K562 (cell line): ENCODE measurements at regions not wholly inside any gene's neighbourhood (a gene's known extent, or its start where the extent isn't known, plus 50 kb on each side); places are given as distances from the start of the nearest gene placed in this dataset.
A peak's percentile ranks its signal among the peaks of the same experiment; 100 is the strongest.

Experiments used
- ATAC-seq: fragments of 200-7000 bp; cut with Tn5 transposase; 3 replicates; pipeline ENCODE4 v1.9.1; 2020; ENCODE audit warnings: moderate library complexity
- BruUV-seq: library from RNA; stranded (reverse); fragments of 400-500 nt; replicated peaks from 2 replicates; lab custom pipeline; 2021; lab: Mats Ljungman, UMichigan
- CTCF ChIA-PET: fragments of 300-600 bp; formaldehyde crosslinking; extraction: SDS; loops from one replicate; lab custom pipeline; 2021; ENCODE audit warnings: low intra/inter-chr PET ratio; lab: Yijun Ruan, JAX
- POLR2A ChIA-PET: fragments of 300-600, 350-650 bp; sonication (Branson Sonifier 250); formaldehyde crosslinking; extraction: SDS; loops from one replicate; lab custom pipeline; 2021; ENCODE audit warnings: antibody characterized with exemption, inconsistent platforms; lab: Yijun Ruan, JAX
- DNase-seq, 4 experiments: peaks; one replicate each; pipeline versions ENCODE4 v3.0.0 to v3.0.0-alpha.2; 2011 to 2018; ENCODE audit warnings: low spot score in 3 of 4, mixed read lengths in 3 of 4; ENCODE audit errors: extremely low read depth in 1 of 4
- FAIRE-seq: peaks from 2 replicates; lab custom pipeline; 2011; peaks lifted over from hg19 to GRCh38; lab: Jason Lieb, UNC
- H2AFZ ChIP-seq: 2 replicates; pipeline ENCODE4 v1.6.0; 2011; ENCODE audit warnings: low read depth, low read length, control low read depth, inconsistent platforms
- H3K27ac ChIP-seq: fragments of 200-600 bp; 3 replicates; pipeline ENCODE4 v1.8.0; 2011; ENCODE audit warnings: low read depth, mild to moderate bottlenecking, control low read depth, inconsistent platforms, low read length, moderate library complexity, mixed read lengths; ENCODE audit errors: extremely low read depth
- H3K27me3 ChIP-seq, 2 experiments: fragments of 300-600 bp in 1 of 2; 2 replicates in 1 of 2; 3 replicates in 1 of 2; pipeline versions ENCODE4 v1.6.0 to v1.8.0; 2011; ENCODE audit warnings: inconsistent platforms in 2 of 2, low read length in 2 of 2, mild to moderate bottlenecking in 1 of 2, mixed read lengths in 1 of 2, moderate library complexity in 1 of 2; ENCODE audit not compliant: control insufficient read depth in 2 of 2, insufficient read depth in 2 of 2
- H3K36me3 ChIP-seq: fragments of 300-600 bp; 3 replicates; pipeline ENCODE4 v1.8.0; 2011; ENCODE audit warnings: mild to moderate bottlenecking, low read length, inconsistent platforms; ENCODE audit not compliant: control insufficient read depth, insufficient read depth
- H3K4me1 ChIP-seq, 2 experiments: fragments of 200-600 bp in 1 of 2; replicated peaks in 1 of 2; 2 replicates in 1 of 2; 3 replicates in 1 of 2; pipeline versions ENCODE4 v1.5.1 to v1.8.0; 2011; ENCODE audit warnings: inconsistent platforms in 2 of 2, low read length in 2 of 2, mild to moderate bottlenecking in 1 of 2, mixed read lengths in 1 of 2, moderate library complexity in 1 of 2; ENCODE audit not compliant: control insufficient read depth in 2 of 2, insufficient read depth in 2 of 2
- H3K4me2 ChIP-seq: 2 replicates; pipeline ENCODE4 v1.6.1; 2011; ENCODE audit warnings: low read length, control low read depth, inconsistent platforms, mixed read lengths; ENCODE audit not compliant: insufficient read depth
- H3K4me3 ChIP-seq: fragments of 200-600 bp; sonication (generic), shearing (Covaris generic); 2 replicates; pipeline ENCODE4 v1.5.1; 2016; ENCODE audit warnings: control low read depth, inconsistent platforms
- H3K79me2 ChIP-seq: fragments of 200-600 bp; 3 replicates; pipeline ENCODE4 v1.8.0; 2011; ENCODE audit warnings: low read length, inconsistent platforms; ENCODE audit not compliant: control insufficient read depth, insufficient read depth
- H3K9ac ChIP-seq, 2 experiments: 2 replicates each; pipeline versions ENCODE4 v1.6.0 to v1.6.1; 2011; ENCODE audit warnings: low read depth in 2 of 2, low read length in 2 of 2, control low read depth in 1 of 2, inconsistent platforms in 1 of 2, mild to moderate bottlenecking in 1 of 2, mixed read lengths in 1 of 2; ENCODE audit not compliant: insufficient read depth in 1 of 2
- H3K9me1 ChIP-seq: one replicate; pipeline ENCODE4 v1.6.0; 2011; ENCODE audit warnings: inconsistent platforms, mild to moderate bottlenecking, low read length, moderate library complexity; ENCODE audit not compliant: control insufficient read depth, insufficient read depth
- H3K9me3 ChIP-seq: replicated peaks from 2 replicates; pipeline ENCODE4 v1.5.1; 2011; ENCODE audit warnings: low read depth, low read length, inconsistent platforms; ENCODE audit not compliant: control insufficient read depth, insufficient read depth
- H4K20me1 ChIP-seq: replicated peaks from 2 replicates; pipeline ENCODE4 v1.6.1; 2011; ENCODE audit warnings: low read length, inconsistent platforms, mixed read lengths; ENCODE audit not compliant: control insufficient read depth, insufficient read depth
- DIDO1 ChIP-seq: fragments of 450-650 bp; IDR thresholded peaks from 2 replicates; pipeline ENCODE4 v1.6.1; 2016; ENCODE audit warnings: low read depth, missing biosample characterization, missing genetic modification characterization
- NFE2 ChIP-seq: IDR thresholded peaks from 2 replicates; pipeline ENCODE4 v1.6.1; 2014; ENCODE audit warnings: antibody characterized with exemption, low read depth
- POLR3A ChIP-seq: IDR thresholded peaks from 2 replicates; pipeline ENCODE4 v1.6.1; 2011; ENCODE audit warnings: borderline replicate concordance, mild to moderate bottlenecking, moderate library complexity; ENCODE audit not compliant: insufficient read length, insufficient read depth; ENCODE audit errors: extremely low read depth
- ZNF23 ChIP-seq: fragments of 250-450 bp; sonication (Bioruptor Pico); IDR thresholded peaks from 2 replicates; pipeline ENCODE4 v1.4.0; 2020; ENCODE audit warnings: mild to moderate bottlenecking
- WGBS: fragments of 100-300 bp; shearing (Covaris generic); methylation state at CpG from one replicate; pipeline ENCODE4 v1.1.6; 2016; ENCODE audit warnings: low coverage, mixed read lengths; ENCODE audit not compliant: insufficient coverage; ENCODE audit errors: missing lambda C conversion rate; 5-methylcytosine and 5-hydroxymethylcytosine counted together
- in situ Hi-C: fragments of 300-500 bp; cut with MboI; formaldehyde crosslinking; loops from 4 replicates; pipeline ENCODE4 v1.15.0; 2018; ENCODE audit warnings: inconsistent platforms, mixed read lengths
- intact Hi-C: fragments of 100-400 bp; cut with micrococcal nuclease; formaldehyde crosslinking; loops from 2 replicates; pipeline ENCODE4 v1.14.2; 2022
- TF ChIP-seq, protein P1 (sequence below): sonication (generic); formaldehyde crosslinking; IDR thresholded peaks from 2 replicates; pipeline ENCODE4 v1.8.0; 2022; ENCODE audit warnings: missing genetic modification reagents, mild to moderate bottlenecking, borderline replicate concordance

DNA sequence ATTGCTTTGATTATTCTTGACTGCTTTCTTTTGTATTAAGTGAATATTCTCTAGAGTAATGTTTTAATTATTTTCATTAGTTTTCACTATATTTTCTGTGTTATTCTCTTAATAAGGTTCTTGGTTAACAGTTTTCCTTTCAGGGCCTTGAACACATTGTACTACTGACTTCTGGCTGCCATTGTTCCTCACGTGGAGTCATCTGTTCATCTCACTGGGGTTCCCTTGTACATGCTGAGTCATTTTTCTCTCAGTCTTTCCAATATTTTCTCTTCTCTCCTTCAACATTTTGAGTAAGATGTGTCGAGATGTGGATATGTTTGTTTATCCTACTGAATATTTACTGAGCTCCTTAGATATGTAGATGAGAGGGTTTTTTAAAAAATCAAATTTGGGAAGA, 400.7 kb downstream of the TCERG1L start:
- 0% methylated on average over 1 of the region's 2 CpGs for WGBS
- Histone ChIP-seq H3K9me1 (no peaks in the 10 kb centered on the region), H3K4me1 (no peaks in the 10 kb centered on the region), H4K20me1 (no peaks in the 10 kb centered on the region), H3K9me3 (no peaks in the 10 kb centered on the region), H3K4me3 (no peak overlapping the region), H3K27ac (no peak overlapping the region), H2AFZ (no peak overlapping the region), H3K79me2 (no peaks in the 10 kb centered on the region), H3K36me3 (no peaks in the 10 kb centered on the region), H3K27me3 (no peaks in the 10 kb centered on the region), H3K4me2 (no peak overlapping the region), H3K9ac (no peak overlapping the region)
- ChIA-PET POLR2A (no interaction called here), CTCF (no interaction called here)
- TF ChIP-seq DIDO1 (tag) (no peak), NFE2 (0 out of 2 replicates have a peak, but pooled peaks have one; percentile 37), POLR3A (no peak), ZNF23 (CRISPR knock-in tag) (no peak)
- TF ChIP-seq, protein P1, sequence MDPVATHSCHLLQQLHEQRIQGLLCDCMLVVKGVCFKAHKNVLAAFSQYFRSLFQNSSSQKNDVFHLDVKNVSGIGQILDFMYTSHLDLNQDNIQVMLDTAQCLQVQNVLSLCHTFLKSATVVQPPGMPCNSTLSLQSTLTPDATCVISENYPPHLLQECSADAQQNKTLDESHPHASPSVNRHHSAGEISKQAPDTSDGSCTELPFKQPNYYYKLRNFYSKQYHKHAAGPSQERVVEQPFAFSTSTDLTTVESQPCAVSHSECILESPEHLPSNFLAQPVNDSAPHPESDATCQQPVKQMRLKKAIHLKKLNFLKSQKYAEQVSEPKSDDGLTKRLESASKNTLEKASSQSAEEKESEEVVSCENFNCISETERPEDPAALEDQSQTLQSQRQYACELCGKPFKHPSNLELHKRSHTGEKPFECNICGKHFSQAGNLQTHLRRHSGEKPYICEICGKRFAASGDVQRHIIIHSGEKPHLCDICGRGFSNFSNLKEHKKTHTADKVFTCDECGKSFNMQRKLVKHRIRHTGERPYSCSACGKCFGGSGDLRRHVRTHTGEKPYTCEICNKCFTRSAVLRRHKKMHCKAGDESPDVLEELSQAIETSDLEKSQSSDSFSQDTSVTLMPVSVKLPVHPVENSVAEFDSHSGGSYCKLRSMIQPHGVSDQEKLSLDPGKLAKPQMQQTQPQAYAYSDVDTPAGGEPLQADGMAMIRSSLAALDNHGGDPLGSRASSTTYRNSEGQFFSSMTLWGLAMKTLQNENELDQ (CRISPR knock-in tag) = no peak
- intact Hi-C loops (no loop called here), in situ Hi-C loops (no loop called here)
- FAIRE-seq (no peak), ATAC-seq (no peak), DNase-seq (no peak)
- BruUV-seq = no TSS peak
